GM18519 (cell line): ENCODE measurements at regions not wholly inside any gene's neighbourhood (a gene's known extent, or its start where the extent isn't known, plus 50 kb on each side); places are given as distances from the start of the nearest gene placed in this dataset.

Experiments
- ATAC-seq: cut with Tn5 transposase; IDR thresholded peaks from one replicate; pipeline ENCODE4 v1.9.1; 2021; ENCODE audit warnings: mild to moderate bottlenecking, moderate library complexity; ENCODE audit not compliant: unreplicated experiment, low FRiP score

- no peak for ATAC-seq
Measured at GRCh38 chr5:2696156-2696807, 55.2 kb downstream of the IRX2 start.

- ATAC-seq = no peak
Measured at GRCh38 chr5:2695200-2695891, 56.1 kb downstream of the IRX2 start.

GRCh38 chr5:2691530-2691929 is 59.9 kb downstream of the IRX2 start:
- ATAC-seq = no peak

- ATAC-seq = no peak
Measured at GRCh38 chr5:2690293-2690692, 61.2 kb downstream of the IRX2 start.

- ATAC-seq = no peak
Measured at GRCh38 chr5:2688586-2688985, 62.9 kb downstream of the IRX2 start.

GRCh38 chr5:2687746-2688145 is 63.7 kb downstream of the IRX2 start:
- ATAC-seq = no peak

GRCh38 chr5:2686321-2687124 is 65.0 kb downstream of the IRX2 start:
- ATAC-seq = no peak

- ATAC-seq = no peak
Measured at GRCh38 chr5:2685651-2686272, 65.7 kb downstream of the IRX2 start.

- ATAC-seq = no peak
Measured at GRCh38 chr5:2684606-2685005, 66.9 kb downstream of the IRX2 start.

GRCh38 chr5:2683720-2684119 is 67.8 kb downstream of the IRX2 start:
- no peak for ATAC-seq

- no peak for ATAC-seq
Measured at GRCh38 chr5:2681476-2681875, 70.0 kb downstream of the IRX2 start.

- no peak for ATAC-seq
Measured at GRCh38 chr5:2680979-2681378, 70.5 kb downstream of the IRX2 start.

GRCh38 chr5:2677689-2678088 is 73.8 kb downstream of the IRX2 start:
- no peak for ATAC-seq

- no peak for ATAC-seq
Measured at GRCh38 chr5:2675548-2675947, 75.9 kb downstream of the IRX2 start.

- no peak for ATAC-seq
Measured at GRCh38 chr5:2674456-2674855, 77.0 kb downstream of the IRX2 start.

- ATAC-seq = no peak
Measured at GRCh38 chr5:2670940-2671339, 80.5 kb downstream of the IRX2 start.

- no peak for ATAC-seq
Measured at GRCh38 chr5:2669913-2670312, 81.6 kb downstream of the IRX2 start.

- ATAC-seq = no peak
Measured at GRCh38 chr5:2669259-2669658, 82.2 kb downstream of the IRX2 start.

GRCh38 chr5:2666081-2666480 is 85.4 kb downstream of the IRX2 start:
- ATAC-seq = no peak

- ATAC-seq = no peak
Measured at GRCh38 chr5:2663489-2663888, 88.0 kb downstream of the IRX2 start.

GRCh38 chr5:2660315-2660714 is 91.2 kb downstream of the IRX2 start:
- ATAC-seq = no peak
